Fibroblast of villous mesenchyme (primary cell): ENCODE measurements at regions not wholly inside any gene's neighbourhood (a gene's known extent, or its start where the extent isn't known, plus 50 kb on each side); places are given as distances from the start of the nearest gene placed in this dataset.

ENCODE experiments used
- DNase-seq: peaks from one replicate; pipeline ENCODE4 v3.0.0-alpha.2; 2010; ENCODE audit warnings: low read depth
- H3K4me3 ChIP-seq: 2 replicates; pipeline ENCODE4 v1.5.1; 2011; ENCODE audit warnings: low read depth, mild to moderate bottlenecking, low read length
- TF ChIP-seq, protein P1 (sequence below): IDR thresholded peaks from 2 replicates; pipeline ENCODE4 v1.5.1; 2012; ENCODE audit warnings: low read depth, mild to moderate bottlenecking, low read length; ENCODE audit not compliant: insufficient read depth

DNA sequence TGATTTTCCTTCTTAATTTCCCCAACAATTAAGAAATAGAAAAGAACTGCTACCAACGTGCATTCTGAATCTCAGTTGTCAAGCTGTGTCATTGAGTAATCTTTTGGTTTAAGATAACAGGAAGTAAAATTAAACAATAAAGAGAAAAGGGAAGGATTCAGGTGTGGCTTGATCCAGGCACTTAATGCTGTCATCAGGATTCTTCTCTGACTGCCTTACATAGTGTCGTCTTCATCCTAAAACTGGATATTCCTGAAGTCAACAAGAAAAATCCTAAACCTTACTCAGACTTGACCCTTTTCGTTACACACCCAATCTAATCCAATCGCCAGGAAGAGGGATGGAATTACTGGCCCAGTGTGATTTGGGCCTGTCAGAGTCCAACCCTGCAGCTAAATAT, 443.8 kb downstream of the MED13L start:
- TF ChIP-seq, protein P1, sequence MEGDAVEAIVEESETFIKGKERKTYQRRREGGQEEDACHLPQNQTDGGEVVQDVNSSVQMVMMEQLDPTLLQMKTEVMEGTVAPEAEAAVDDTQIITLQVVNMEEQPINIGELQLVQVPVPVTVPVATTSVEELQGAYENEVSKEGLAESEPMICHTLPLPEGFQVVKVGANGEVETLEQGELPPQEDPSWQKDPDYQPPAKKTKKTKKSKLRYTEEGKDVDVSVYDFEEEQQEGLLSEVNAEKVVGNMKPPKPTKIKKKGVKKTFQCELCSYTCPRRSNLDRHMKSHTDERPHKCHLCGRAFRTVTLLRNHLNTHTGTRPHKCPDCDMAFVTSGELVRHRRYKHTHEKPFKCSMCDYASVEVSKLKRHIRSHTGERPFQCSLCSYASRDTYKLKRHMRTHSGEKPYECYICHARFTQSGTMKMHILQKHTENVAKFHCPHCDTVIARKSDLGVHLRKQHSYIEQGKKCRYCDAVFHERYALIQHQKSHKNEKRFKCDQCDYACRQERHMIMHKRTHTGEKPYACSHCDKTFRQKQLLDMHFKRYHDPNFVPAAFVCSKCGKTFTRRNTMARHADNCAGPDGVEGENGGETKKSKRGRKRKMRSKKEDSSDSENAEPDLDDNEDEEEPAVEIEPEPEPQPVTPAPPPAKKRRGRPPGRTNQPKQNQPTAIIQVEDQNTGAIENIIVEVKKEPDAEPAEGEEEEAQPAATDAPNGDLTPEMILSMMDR = no peak
- DNase-seq = no peak
- no peak overlapping the region for H3K4me3 ChIP-seq

GRCh38 chr12:115830633-115831032, 446.9 kb downstream of the MED13L start:
- H3K4me3 ChIP-seq = no peak overlapping the region
- DNase-seq = no peak
- TF ChIP-seq, protein P1 = no peak

DNA sequence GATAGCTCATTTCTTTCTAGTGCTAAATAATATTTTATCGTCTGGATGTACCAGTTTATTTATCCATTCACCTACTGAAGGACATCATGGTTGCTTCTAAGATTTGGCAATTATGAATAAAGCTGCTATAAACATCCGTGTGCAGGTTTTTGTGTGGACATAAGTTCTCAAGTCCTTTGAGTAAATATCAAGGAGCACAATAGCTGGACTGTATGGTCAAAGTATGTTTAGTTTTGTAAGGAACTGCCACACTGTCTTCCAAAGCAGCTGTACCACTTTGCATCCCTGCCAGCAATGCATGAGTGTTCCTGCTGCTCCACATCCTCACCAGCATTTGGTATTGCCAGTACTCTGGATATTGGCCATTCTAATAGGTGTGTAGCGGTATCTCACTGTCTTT, 447.4 kb downstream of the MED13L start:
- H3K4me3 ChIP-seq = no peak overlapping the region
- TF ChIP-seq, protein P1 = no peak
- DNase-seq = no peak

- no peak overlapping the region for H3K4me3 ChIP-seq
- DNase-seq = no peak
- TF ChIP-seq, protein P1 = no peak
Observed at GRCh38 chr12:115828168-115828567, 449.3 kb downstream of the MED13L start.

DNA sequence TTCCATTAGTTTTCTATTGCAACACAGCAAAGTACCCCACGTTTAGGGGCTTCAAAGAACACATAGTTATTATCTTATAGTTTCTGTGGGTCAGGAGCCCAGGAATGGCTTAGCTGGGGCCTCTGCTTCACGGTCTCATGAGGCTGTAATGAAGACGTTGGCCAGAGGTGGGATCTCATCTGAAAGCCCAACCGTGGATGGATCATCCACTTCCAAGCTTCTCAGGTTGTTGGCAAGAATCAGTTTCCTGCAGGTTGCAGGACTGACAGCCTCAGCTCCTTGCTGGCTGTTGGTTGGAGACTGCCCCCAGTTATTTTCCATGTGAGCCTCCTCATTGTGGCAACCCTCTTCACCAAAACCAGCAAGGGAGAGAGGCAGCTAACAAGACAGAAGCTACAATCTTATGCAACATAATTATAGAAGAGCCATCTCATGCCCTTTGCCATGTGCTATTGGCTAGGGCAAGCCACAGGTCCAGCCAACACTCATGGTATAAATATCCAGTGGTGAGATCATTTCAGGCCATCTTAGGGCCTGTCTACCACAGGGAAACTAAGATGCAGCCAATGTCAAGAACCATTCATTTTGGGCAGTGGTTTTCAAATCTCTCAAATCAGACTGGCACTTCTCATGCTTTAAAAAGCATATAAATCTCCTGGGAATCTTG, 452.4 kb downstream of the MED13L start:
- DNase-seq = no peak
- H3K4me3 ChIP-seq = no peak overlapping the region
- TF ChIP-seq, protein P1 = no peak

DNA sequence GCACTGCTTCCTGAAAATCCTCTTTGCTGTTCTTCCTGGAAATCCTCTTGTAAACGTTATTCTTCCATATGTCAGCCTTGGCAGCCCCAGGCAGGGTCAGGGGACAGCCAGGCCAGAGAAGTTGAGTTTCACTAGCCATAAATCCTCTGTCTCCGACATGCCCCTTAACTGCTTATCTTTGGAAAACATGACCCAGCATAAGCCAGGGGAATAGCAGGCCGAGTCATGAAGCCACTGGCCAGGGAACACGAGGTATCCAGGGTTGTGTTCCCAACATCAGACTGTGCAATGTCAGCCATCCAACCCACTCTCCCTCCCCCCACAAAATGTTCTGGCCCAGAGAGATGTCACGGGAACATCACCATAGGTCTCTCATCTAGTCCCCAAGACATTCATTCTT, 453.9 kb downstream of the MED13L start:
- TF ChIP-seq, protein P1 = no peak
- H3K4me3 ChIP-seq = no peak overlapping the region
- DNase-seq = no peak

DNA sequence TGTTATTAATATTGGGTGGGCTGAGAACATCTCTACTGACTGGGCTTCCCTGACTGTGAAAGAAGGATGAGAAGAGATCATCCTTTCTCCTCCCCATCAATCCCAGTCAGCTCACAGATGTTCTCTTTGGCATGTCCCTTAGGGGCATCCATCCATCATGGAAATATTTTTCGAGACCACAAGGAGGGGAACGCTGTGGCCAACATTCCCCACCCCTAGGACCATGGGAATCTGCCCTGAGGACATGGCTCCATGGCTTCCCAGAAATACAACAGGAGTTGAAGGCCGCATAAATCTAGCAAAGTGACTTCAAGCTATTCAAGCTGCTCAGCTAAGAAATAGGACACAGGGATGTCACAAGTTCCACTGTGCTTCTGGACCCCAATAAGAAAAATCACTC, 456.8 kb downstream of the MED13L start:
- no peak for DNase-seq
- TF ChIP-seq, protein P1 = no peak
- no peak overlapping the region for H3K4me3 ChIP-seq
